Ascending aorta (tissue), 2 donors: ENCODE measurements at regions not wholly inside any gene's neighbourhood (a gene's known extent, or its start where the extent isn't known, plus 50 kb on each side); places are given as distances from the start of the nearest gene placed in this dataset.
"Not testable (repeated sequence)": the region's sequence is repeated elsewhere in the genome, so short reads cannot be mapped to it uniquely, and the experiment has no call there.

Experiments used
- DNase-seq, 2 donors: peaks; one replicate each; pipeline ENCODE4 v3.0.0-alpha.2; 2019; ENCODE audit warnings: low spot score in 2 of 2
- H3K27ac ChIP-seq, 2 donors: fragments of 200-600 bp; sonication (generic); one replicate each; pipeline ENCODE4 v1.5.1; 2016 to 2017; ENCODE audit warnings: mild to moderate bottlenecking in 1 of 2
- H3K27me3 ChIP-seq: fragments of 200-600 bp; sonication (generic); one replicate; pipeline ENCODE4 v1.5.1; 2017
- H3K36me3 ChIP-seq, 2 donors: fragments of 200-600 bp; sonication (generic); one replicate each; pipeline ENCODE4 v1.5.1; 2016
- H3K4me1 ChIP-seq, 2 donors: fragments of 200-600 bp; sonication (generic); one replicate each; pipeline ENCODE4 v1.5.1; 2016 to 2017; ENCODE audit warnings: mild to moderate bottlenecking in 1 of 2
- H3K4me3 ChIP-seq, 2 donors: fragments of 200-600 bp; sonication (generic); one replicate each; pipeline ENCODE4 v1.5.1; 2016 to 2017; ENCODE audit warnings: mild to moderate bottlenecking in 1 of 2
- H3K9me3 ChIP-seq, 2 donors: fragments of 200-600 bp; sonication (generic); one replicate each; pipeline ENCODE4 v1.5.1; 2016
- CTCF ChIP-seq, 3 experiments: fragments of 200-600 bp in 2 of 3; fragments of 450-650 bp in 1 of 3; sonication (generic) in 2 of 3; IDR thresholded peaks; one replicate each; pipeline ENCODE4 v1.5.1; 2016 to 2019; ENCODE audit warnings: antibody characterized with exemption in 3 of 3, mild to moderate bottlenecking in 1 of 3, moderate library complexity in 1 of 3
- intact Hi-C: fragments of 100-400 bp; cut with DNase I; formaldehyde crosslinking; loops from one replicate; pipeline ENCODE4 v1.15.1; 2023

GRCh38 chr11:95625164-95625900, 164.2 kb downstream of the FAM76B start:
- H3K36me3 ChIP-seq: no peaks in the 10 kb centered on the region
- DNase-seq: no peak
- no peak for TF ChIP-seq CTCF (IDR thresholded peaks at IDR 0.05)
- no peaks in the 10 kb centered on the region for H3K27me3 ChIP-seq
- peaks cover 0 to 10% of the 10 kb centered on the region in 2 donors for H3K9me3 ChIP-seq
- intact Hi-C loops: no loop called here
- no peaks in the 10 kb centered on the region for H3K4me1 ChIP-seq
- no peak overlapping the region for H3K4me3 ChIP-seq
- H3K27ac ChIP-seq: no peak overlapping the region

GRCh38 chr11:95616256-95616804, 173.3 kb downstream of the FAM76B start:
- Histone ChIP-seq H3K27ac (no peak overlapping the region), H3K4me3 (no peak overlapping the region), H3K27me3 (no peaks in the 10 kb centered on the region), H3K36me3 (no peaks in the 10 kb centered on the region), H3K9me3 (peaks cover 0 to 5% of the 10 kb centered on the region in 2 donors), H3K4me1 (no peaks in the 10 kb centered on the region)
- no peak for DNase-seq
- TF ChIP-seq CTCF (IDR thresholded peaks at IDR 0.05): no peak
- intact Hi-C loops: no loop called here

- Histone ChIP-seq H3K27me3 (no peaks in the 10 kb centered on the region), H3K4me1 (no peaks in the 10 kb centered on the region), H3K9me3 (no peaks in the 10 kb centered on the region), H3K27ac (no peak overlapping the region), H3K36me3 (no peaks in the 10 kb centered on the region), H3K4me3 (no peak overlapping the region)
- no peak for TF ChIP-seq CTCF (IDR thresholded peaks at IDR 0.05)
- intact Hi-C loops: no loop called here
- DNase-seq: no peak
Observed at GRCh38 chr11:95611827-95612226, 177.8 kb downstream of the FAM76B start.

GRCh38 chr11:95610185-95610584, 179.4 kb downstream of the FAM76B start:
- intact Hi-C loops, H3K4me3 ChIP-seq, DNase-seq, H3K27me3 ChIP-seq, H3K9me3 ChIP-seq, H3K27ac ChIP-seq, H3K4me1 ChIP-seq, H3K36me3 ChIP-seq: not testable (repeated sequence)

GRCh38 chr11:95608093-95608492, 181.5 kb downstream of the FAM76B start:
- TF ChIP-seq CTCF (IDR thresholded peaks at IDR 0.05): no peak
- H3K9me3 ChIP-seq: no peaks in the 10 kb centered on the region

GRCh38 chr11:95606824-95607223, 182.8 kb downstream of the FAM76B start:
- Histone ChIP-seq H3K4me1 (no peaks in the 10 kb centered on the region), H3K36me3 (no peaks in the 10 kb centered on the region), H3K9me3 (no peaks in the 10 kb centered on the region), H3K4me3 (no peak overlapping the region), H3K27ac (no peak overlapping the region), H3K27me3 (no peaks in the 10 kb centered on the region)
- TF ChIP-seq CTCF (IDR thresholded peaks at IDR 0.05): no peak
- intact Hi-C loops: no loop called here
- DNase-seq: no peak

More at GRCh38 chr11:95608093-95608492, 181.5 kb downstream of the FAM76B start:
- H3K27me3 ChIP-seq: no peaks in the 10 kb centered on the region
- H3K36me3 ChIP-seq: no peaks in the 10 kb centered on the region
- H3K4me1 ChIP-seq: no peaks in the 10 kb centered on the region
- intact Hi-C loops: no loop called here
- no peak overlapping the region for H3K4me3 ChIP-seq
- no peak overlapping the region for H3K27ac ChIP-seq
- DNase-seq: no peak
